Keratinocyte (primary cell): ENCODE measurements at regions not wholly inside any gene's neighbourhood (a gene's known extent, or its start where the extent isn't known, plus 50 kb on each side); places are given as distances from the start of the nearest gene placed in this dataset.

Experiments
- DNase-seq: peaks from one replicate; pipeline ENCODE4 v3.0.0-alpha.2; 2011; ENCODE audit warnings: low read depth, missing footprints, low spot score
- FAIRE-seq: peaks from 2 replicates; lab custom pipeline; 2011; peaks lifted over from hg19 to GRCh38; lab: Jason Lieb, UNC
- H2AFZ ChIP-seq: 2 replicates; pipeline ENCODE4 v1.6.0; 2012; ENCODE audit warnings: low read length, control low read depth, inconsistent platforms; ENCODE audit not compliant: control insufficient read depth
- H3K27ac ChIP-seq: 2 replicates; pipeline ENCODE4 v1.5.1; 2011; ENCODE audit warnings: low read length; ENCODE audit not compliant: control insufficient read depth, insufficient read depth
- H3K27me3 ChIP-seq: 3 replicates; pipeline ENCODE4 v1.6.0; 2011; ENCODE audit warnings: low read length; ENCODE audit not compliant: control insufficient read depth, insufficient read depth; ENCODE audit errors: extremely low read depth
- H3K36me3 ChIP-seq, 2 experiments: 2 replicates in 1 of 2; 3 replicates in 1 of 2; pipeline ENCODE4 v1.5.1; 2011; ENCODE audit warnings: low read length in 2 of 2, mild to moderate bottlenecking in 1 of 2; ENCODE audit not compliant: control insufficient read depth in 2 of 2, insufficient read depth in 2 of 2; ENCODE audit errors: extremely low read depth in 1 of 2
- H3K4me1 ChIP-seq: 3 replicates; pipeline ENCODE4 v1.5.1; 2011; ENCODE audit warnings: low read length; ENCODE audit not compliant: control insufficient read depth, insufficient read depth; ENCODE audit errors: extremely low read depth
- H3K4me2 ChIP-seq: 3 replicates; pipeline ENCODE4 v1.6.0; 2011; ENCODE audit warnings: low read depth, low read length; ENCODE audit not compliant: control insufficient read depth, insufficient read depth; ENCODE audit errors: extremely low read depth
- H3K4me3 ChIP-seq, 3 experiments: fragments of 200-600 bp in 1 of 3; sonication (generic) in 1 of 3; 2 replicates in 2 of 3; 3 replicates in 1 of 3; pipeline ENCODE4 v1.5.1; 2011 to 2016; ENCODE audit warnings: low read length in 3 of 3, mild to moderate bottlenecking in 3 of 3, control low read depth in 2 of 3, inconsistent platforms in 1 of 3, low read depth in 1 of 3, mixed read lengths in 1 of 3, mixed run types in 1 of 3, moderate library complexity in 1 of 3; ENCODE audit not compliant: control insufficient read depth in 2 of 3, insufficient read depth in 2 of 3; ENCODE audit errors: extremely low read depth in 1 of 3
- H3K79me2 ChIP-seq: 2 replicates; pipeline ENCODE4 v1.6.0; 2012; ENCODE audit warnings: low read length; ENCODE audit not compliant: control insufficient read depth, insufficient read depth
- H3K9ac ChIP-seq: 3 replicates; pipeline ENCODE4 v1.6.0; 2011; ENCODE audit warnings: low read length; ENCODE audit not compliant: control insufficient read depth, insufficient read depth; ENCODE audit errors: extremely low read depth
- H3K9me1 ChIP-seq: 3 replicates; pipeline ENCODE4 v1.6.0; 2011; ENCODE audit warnings: low read length; ENCODE audit not compliant: control insufficient read depth, insufficient read depth; ENCODE audit errors: extremely low read depth
- H3K9me3 ChIP-seq: 2 replicates; pipeline ENCODE4 v1.5.1; 2012; ENCODE audit warnings: low read depth, low read length; ENCODE audit not compliant: control insufficient read depth
- H4K20me1 ChIP-seq: 3 replicates; pipeline ENCODE4 v1.6.0; 2011; ENCODE audit warnings: low read length; ENCODE audit not compliant: control insufficient read depth, insufficient read depth; ENCODE audit errors: extremely low read depth
- EZH2 ChIP-seq: IDR thresholded peaks from one replicate; pipeline ENCODE4 v1.6.1; 2012; ENCODE audit warnings: inconsistent platforms, mild to moderate bottlenecking, low read length, moderate library complexity
- dilution Hi-C: fragments of 300-500 bp; cut with MboI; formaldehyde crosslinking; loops from one replicate; pipeline ENCODE4 v1.7.0; 2020; ENCODE audit warnings: low sequenced_read_pairs; ENCODE audit not compliant: extremely low pct_ligation_motif_present
- TF ChIP-seq, protein P1 (sequence below), 3 experiments: IDR thresholded peaks in 1 of 3; conservative IDR thresholded peaks in 1 of 3; optimal IDR thresholded peaks in 1 of 3; 2 replicates in 2 of 3; 3 replicates in 1 of 3; pipeline versions ENCODE3 to v1.5.1; 2011; ENCODE audit warnings: low read length in 3 of 3, mild to moderate bottlenecking in 3 of 3, moderate library complexity in 2 of 3, control low read depth in 1 of 3, inconsistent platforms in 1 of 3; ENCODE audit not compliant: insufficient read depth in 2 of 3; ENCODE audit errors: extremely low read depth in 1 of 3

GRCh38 chr18:51890762-51891161 is 449.2 kb upstream of the DCC start:
- H3K9me3 ChIP-seq: no peaks in the 10 kb centered on the region
- H3K79me2 ChIP-seq: no peaks in the 10 kb centered on the region
- H3K27ac ChIP-seq: no peak overlapping the region
- no peaks in the 10 kb centered on the region for H3K36me3 ChIP-seq
- dilution Hi-C loops: no loop called here
- H3K9me1 ChIP-seq: no peaks in the 10 kb centered on the region
- H3K27me3 ChIP-seq: no peaks in the 10 kb centered on the region
- no peaks in the 10 kb centered on the region for H4K20me1 ChIP-seq
- no peak for FAIRE-seq
- H3K4me1 ChIP-seq: no peaks in the 10 kb centered on the region
- H3K9ac ChIP-seq: no peak overlapping the region
- H2AFZ ChIP-seq: no peak overlapping the region
- no peak overlapping the region for H3K4me2 ChIP-seq
- no peak for TF ChIP-seq EZH2
- TF ChIP-seq, protein P1, sequence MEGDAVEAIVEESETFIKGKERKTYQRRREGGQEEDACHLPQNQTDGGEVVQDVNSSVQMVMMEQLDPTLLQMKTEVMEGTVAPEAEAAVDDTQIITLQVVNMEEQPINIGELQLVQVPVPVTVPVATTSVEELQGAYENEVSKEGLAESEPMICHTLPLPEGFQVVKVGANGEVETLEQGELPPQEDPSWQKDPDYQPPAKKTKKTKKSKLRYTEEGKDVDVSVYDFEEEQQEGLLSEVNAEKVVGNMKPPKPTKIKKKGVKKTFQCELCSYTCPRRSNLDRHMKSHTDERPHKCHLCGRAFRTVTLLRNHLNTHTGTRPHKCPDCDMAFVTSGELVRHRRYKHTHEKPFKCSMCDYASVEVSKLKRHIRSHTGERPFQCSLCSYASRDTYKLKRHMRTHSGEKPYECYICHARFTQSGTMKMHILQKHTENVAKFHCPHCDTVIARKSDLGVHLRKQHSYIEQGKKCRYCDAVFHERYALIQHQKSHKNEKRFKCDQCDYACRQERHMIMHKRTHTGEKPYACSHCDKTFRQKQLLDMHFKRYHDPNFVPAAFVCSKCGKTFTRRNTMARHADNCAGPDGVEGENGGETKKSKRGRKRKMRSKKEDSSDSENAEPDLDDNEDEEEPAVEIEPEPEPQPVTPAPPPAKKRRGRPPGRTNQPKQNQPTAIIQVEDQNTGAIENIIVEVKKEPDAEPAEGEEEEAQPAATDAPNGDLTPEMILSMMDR (optimal IDR thresholded peaks at IDR 0.05 in 1 of 3, IDR thresholded peaks at IDR 0.05 in 1 of 3, conservative IDR thresholded peaks at IDR 0.05 in 1 of 3; ENCODE audit: extremely low read depth in 1 of 3, insufficient read depth in 2 of 3, low read length in 3 of 3): no peak
- DNase-seq: no peak
- H3K4me3 ChIP-seq: no peak overlapping the region

DNA sequence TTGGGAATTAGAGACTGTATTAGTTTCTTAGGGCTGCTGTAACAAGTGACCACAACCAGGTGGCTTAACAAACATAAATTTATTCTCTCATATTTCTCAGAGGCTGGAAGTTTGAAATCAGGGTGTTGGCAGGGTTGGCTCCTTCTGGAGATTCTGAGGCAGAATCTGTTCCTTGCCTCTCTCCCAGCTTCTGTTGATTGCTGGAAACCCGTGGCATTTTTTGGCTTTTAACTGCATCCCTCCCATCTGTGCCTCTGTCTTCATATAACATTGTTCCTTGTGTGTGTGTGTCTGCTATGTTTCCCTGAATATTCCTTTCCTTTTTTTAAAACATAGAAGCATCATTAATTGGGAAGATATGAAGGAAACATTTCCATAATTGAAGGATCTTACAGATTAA is 448.1 kb upstream of the DCC start:
- no peak for DNase-seq
- no peaks in the 10 kb centered on the region for H3K9me3 ChIP-seq
- TF ChIP-seq, protein P1 (optimal IDR thresholded peaks at IDR 0.05 in 1 of 3, IDR thresholded peaks at IDR 0.05 in 1 of 3, conservative IDR thresholded peaks at IDR 0.05 in 1 of 3; ENCODE audit: extremely low read depth in 1 of 3, insufficient read depth in 2 of 3, low read length in 3 of 3): no peak
- no peak for TF ChIP-seq EZH2
- no peak overlapping the region for H3K9ac ChIP-seq
- dilution Hi-C loops: no loop called here
- no peak overlapping the region for H3K4me3 ChIP-seq
- H3K27ac ChIP-seq: no peak overlapping the region
- H3K79me2 ChIP-seq: no peaks in the 10 kb centered on the region
- no peaks in the 10 kb centered on the region for H3K27me3 ChIP-seq
- H2AFZ ChIP-seq: no peak overlapping the region
- H3K36me3 ChIP-seq: no peaks in the 10 kb centered on the region
- no peaks in the 10 kb centered on the region for H4K20me1 ChIP-seq
- H3K4me2 ChIP-seq: no peak overlapping the region
- no peak for FAIRE-seq
- no peaks in the 10 kb centered on the region for H3K9me1 ChIP-seq
- H3K4me1 ChIP-seq: no peaks in the 10 kb centered on the region
